ENCODE measurements at regions not wholly inside any gene's neighbourhood (a gene's known extent, or its start where the extent isn't known, plus 50 kb on each side); places are given as distances from the start of the nearest gene placed in this dataset.

GRCh38 chr10:58140691-58141347, 126.9 kb downstream of the IPMK start:
- Histone ChIP-seq H3K27me3 (no peaks in the 10 kb centered on the region), H3K4me1 (no peaks in the 10 kb centered on the region), H3K4me3 (no peak overlapping the region), H3K36me3 (no peaks in the 10 kb centered on the region), H3K27ac (no peak overlapping the region), H3K9me3 (no peaks in the 10 kb centered on the region)
- 28 to 66% methylated on average over 5 of the region's 5 CpGs for WGBS, 2 donors
- intact Hi-C loops (cut with DNase I), result no loop called here
- DNase-seq, result no peak
- no peak for TF ChIP-seq POLR2A (IDR thresholded peaks at IDR 0.05)
- TF ChIP-seq EP300 (IDR thresholded peaks at IDR 0.05), result no peak

- intact Hi-C loops (cut with DNase I), result no loop called here
- no peaks in the 10 kb centered on the region for H3K27me3 ChIP-seq
- TF ChIP-seq CTCF (IDR thresholded peaks at IDR 0.05), result no peak
- TF ChIP-seq POLR2A (IDR thresholded peaks at IDR 0.05), result no peak
- no peak for TF ChIP-seq EP300 (IDR thresholded peaks at IDR 0.05)
- TF ChIP-seq POLR2AphosphoS5 (IDR thresholded peaks at IDR 0.05), result no peak
- no peak overlapping the region for H3K27ac ChIP-seq
- DNase-seq, result no peak
- 12 to 63% methylated on average over 2 of the region's 2 CpGs for WGBS, 2 donors
- no peaks in the 10 kb centered on the region for H3K36me3 ChIP-seq
- H3K9me3 ChIP-seq, result no peaks in the 10 kb centered on the region
- no peaks in the 10 kb centered on the region for H3K4me1 ChIP-seq
- no peak overlapping the region for H3K4me3 ChIP-seq
Observed at GRCh38 chr10:58140054-58140453, 127.6 kb downstream of the IPMK start.

GRCh38 chr10:58137813-58138212, 129.9 kb downstream of the IPMK start:
- no peaks in the 10 kb centered on the region for H3K27me3 ChIP-seq
- no peaks in the 10 kb centered on the region for H3K9me3 ChIP-seq
- H3K4me1 ChIP-seq, result no peaks in the 10 kb centered on the region
- H3K36me3 ChIP-seq, result no peaks in the 10 kb centered on the region
- intact Hi-C loops (cut with DNase I), result no loop called here
- DNase-seq, result no peak
- WGBS, 2 donors, result 15 to 60% methylated on average over 5 of the region's 5 CpGs
- no peak overlapping the region for H3K4me3 ChIP-seq
- H3K27ac ChIP-seq, result no peak overlapping the region
- TF ChIP-seq EP300 (IDR thresholded peaks at IDR 0.05) (no peak), POLR2A (IDR thresholded peaks at IDR 0.05) (no peak), POLR2AphosphoS5 (IDR thresholded peaks at IDR 0.05) (no peak), CTCF (IDR thresholded peaks at IDR 0.05) (no peak)

- intact Hi-C loops (cut with DNase I), result no loop called here
- Histone ChIP-seq H3K9me3 (no peaks in the 10 kb centered on the region), H3K36me3 (no peaks in the 10 kb centered on the region), H3K4me1 (no peaks in the 10 kb centered on the region), H3K27ac (no peak overlapping the region), H3K27me3 (no peaks in the 10 kb centered on the region), H3K4me3 (no peak overlapping the region)
- no peak for TF ChIP-seq POLR2AphosphoS5 (IDR thresholded peaks at IDR 0.05)
- no peak for DNase-seq
- 90 to 91% methylated on average over 9 of the region's 9 CpGs for WGBS, 2 donors
Observed at GRCh38 chr10:58115218-58116050, 152.3 kb downstream of the IPMK start.

- Histone ChIP-seq H3K27ac (no peak overlapping the region), H3K36me3 (no peaks in the 10 kb centered on the region), H3K27me3 (no peaks in the 10 kb centered on the region), H3K4me3 (no peak overlapping the region), H3K9me3 (no peaks in the 10 kb centered on the region), H3K4me1 (no peaks in the 10 kb centered on the region)
- no peak for DNase-seq
- no peak for TF ChIP-seq CTCF (IDR thresholded peaks at IDR 0.05)
- intact Hi-C loops (cut with DNase I), result no loop called here
- 77 to 82% methylated on average over 3 of the region's 3 CpGs for WGBS, 2 donors
Observed at GRCh38 chr10:58109731-58110130, 158.0 kb downstream of the IPMK start.

All from sigmoid colon (tissue), 6 donors.